GM12878 (cell line): ENCODE measurements at regions not wholly inside any gene's neighbourhood (a gene's known extent, or its start where the extent isn't known, plus 50 kb on each side); places are given as distances from the start of the nearest gene placed in this dataset.

Experiments
- ATAC-seq: fragments of 200-7000 bp; cut with Tn5 transposase; 3 replicates; pipeline ENCODE4 v1.9.1; 2020; ENCODE audit warnings: mild to moderate bottlenecking, moderate library complexity
- BruUV-seq: library from RNA; stranded (reverse); fragments of 400-500 nt; replicated peaks from 2 replicates; lab custom pipeline; 2021; lab: Mats Ljungman, UMichigan
- CTCF ChIA-PET: fragments of 300-600 bp; sonication (Branson Sonifier 250); formaldehyde crosslinking; extraction: SDS; loops from one replicate; lab custom pipeline; 2021; ENCODE audit warnings: inconsistent platforms; lab: Yijun Ruan, JAX
- POLR2A ChIA-PET: fragments of 350-600 bp; formaldehyde crosslinking; extraction: SDS; loops from one replicate; lab custom pipeline; 2021; ENCODE audit warnings: inconsistent platforms; lab: Charles Lee
- RAD21 ChIA-PET: fragments of 300-600 bp; sonication (Branson Sonifier 250); formaldehyde crosslinking; loops from one replicate; lab custom pipeline; 2023; ENCODE audit warnings: antibody characterized with exemption; ENCODE audit not compliant: unreplicated experiment; lab: Charles Lee
- SMC1A ChIA-PET: fragments of 300-600 bp; sonication (Branson Sonifier 250); formaldehyde crosslinking; loops from one replicate; lab custom pipeline; 2023; ENCODE audit not compliant: unreplicated experiment, uncharacterized antibody; lab: Charles Lee
- DNase-seq: peaks from one replicate; pipeline ENCODE4 v3.0.0-alpha.2; 2011; ENCODE audit warnings: low read depth, low spot score
- FAIRE-seq: peaks from 3 replicates; lab custom pipeline; 2011; peaks lifted over from hg19 to GRCh38; lab: Jason Lieb, UNC
- H2AFZ ChIP-seq: 2 replicates; pipeline ENCODE4 v1.6.0; 2011; ENCODE audit warnings: low read depth, low read length, control low read depth; ENCODE audit not compliant: control insufficient read depth
- H3K27ac ChIP-seq: 2 replicates; pipeline ENCODE4 v1.5.1; 2011; ENCODE audit warnings: control low read depth; ENCODE audit not compliant: control insufficient read depth, insufficient read depth
- H3K27me3 ChIP-seq, 2 experiments: replicated peaks in 1 of 2; 2 replicates each; pipeline versions ENCODE4 v1.6.0 to v1.6.1; 2011; ENCODE audit warnings: low read length in 1 of 2; ENCODE audit not compliant: control insufficient read depth in 2 of 2, insufficient read depth in 2 of 2
- H3K36me3 ChIP-seq, 2 experiments: 2 replicates each; pipeline ENCODE4 v1.5.1; 2011; ENCODE audit warnings: low read length in 1 of 2; ENCODE audit not compliant: control insufficient read depth in 2 of 2, insufficient read depth in 2 of 2
- H3K4me1 ChIP-seq: 2 replicates; pipeline ENCODE4 v1.6.1; 2011; ENCODE audit warnings: mild to moderate bottlenecking, low read length, moderate library complexity, mixed read lengths; ENCODE audit not compliant: control insufficient read depth, insufficient read depth
- H3K4me2 ChIP-seq: 2 replicates; pipeline ENCODE4 v1.6.0; 2011; ENCODE audit warnings: control low read depth; ENCODE audit not compliant: control insufficient read depth, insufficient read depth
- H3K4me3 ChIP-seq: fragments of 200-600 bp; sonication (generic); 2 replicates; pipeline ENCODE4 v1.5.1; 2016
- H3K79me2 ChIP-seq: 2 replicates; pipeline ENCODE4 v1.6.0; 2011; ENCODE audit warnings: low read length; ENCODE audit not compliant: control insufficient read depth, insufficient read depth
- H3K9ac ChIP-seq: 2 replicates; pipeline ENCODE4 v1.8.0; 2011; ENCODE audit warnings: low read length, control low read depth, mixed read lengths; ENCODE audit not compliant: control insufficient read depth, insufficient read depth
- H3K9me3 ChIP-seq: replicated peaks from 3 replicates; pipeline ENCODE4 v1.5.1; 2011; ENCODE audit warnings: mild to moderate bottlenecking, low read length; ENCODE audit not compliant: control insufficient read depth, insufficient read depth
- H4K20me1 ChIP-seq: 2 replicates; pipeline ENCODE4 v1.6.0; 2011; ENCODE audit not compliant: control insufficient read depth, insufficient read depth
- ASH2L ChIP-seq: fragments of 300-600, 200-600 bp; sonication (generic); IDR thresholded peaks from 2 replicates; pipeline ENCODE4 v1.6.1; 2017; ENCODE audit warnings: low read depth, mild to moderate bottlenecking, borderline replicate concordance
- CHD1 ChIP-seq: IDR thresholded peaks from 2 replicates; pipeline ENCODE4 v1.6.1; 2012; ENCODE audit warnings: low read depth, low read length, improper control_type of control experiment
- FOXK2 ChIP-seq: fragments of 450-650 bp; IDR thresholded peaks from 2 replicates; pipeline ENCODE4 v1.6.1; 2017; ENCODE audit warnings: mild to moderate bottlenecking, moderate library complexity
- IRF4 ChIP-seq: IDR thresholded peaks from 2 replicates; pipeline ENCODE4 v1.6.1; 2011; ENCODE audit warnings: low read depth, low read length
- JUND ChIP-seq: IDR thresholded peaks from 2 replicates; pipeline ENCODE4 v1.6.1; 2012; ENCODE audit warnings: low read depth, mild to moderate bottlenecking, low read length, improper control_type of control experiment, moderate library complexity
- MYC ChIP-seq: IDR thresholded peaks from 2 replicates; pipeline ENCODE4 v1.6.1; 2011; ENCODE audit warnings: mild to moderate bottlenecking, low read length, moderate library complexity, inconsistent platforms; ENCODE audit not compliant: insufficient read depth, insufficient replicate concordance, insufficient read length, severe bottlenecking
- NR2C1 ChIP-seq: fragments of 450-650 bp; IDR thresholded peaks from 2 replicates; pipeline ENCODE4 v1.6.1; 2017; ENCODE audit warnings: antibody characterized with exemption, mild to moderate bottlenecking, moderate library complexity
- NR2F1 ChIP-seq: fragments of 450-650 bp; conservative IDR thresholded peaks from 2 replicates; pipeline ENCODE4 v1.6.1; 2017; ENCODE audit warnings: mild to moderate bottlenecking
- RAD51 ChIP-seq: fragments of 450-650 bp; IDR thresholded peaks from 2 replicates; pipeline ENCODE4 v1.6.1; 2016; ENCODE audit warnings: moderate library complexity, mild to moderate bottlenecking, inconsistent platforms
- RBBP5 ChIP-seq: fragments of 200-600 bp; sonication (generic); conservative IDR thresholded peaks from 2 replicates; pipeline ENCODE4 v1.6.1; 2016
- RFX5 ChIP-seq: IDR thresholded peaks from 2 replicates; pipeline ENCODE4 v1.6.1; 2011; ENCODE audit warnings: low read depth, low read length, improper control_type of control experiment
- SMAD5 ChIP-seq: IDR thresholded peaks from 2 replicates; pipeline ENCODE4 v1.6.1; 2016; ENCODE audit warnings: antibody characterized with exemption, low read depth
- STAT1 ChIP-seq: fragments of 450-650 bp; conservative IDR thresholded peaks from 2 replicates; pipeline ENCODE4 v1.6.1; 2014; ENCODE audit warnings: antibody characterized with exemption, mild to moderate bottlenecking
- STAT3 ChIP-seq: IDR thresholded peaks from 2 replicates; pipeline ENCODE4 v1.6.1; 2011; ENCODE audit warnings: low read depth, low read length, improper control_type of control experiment
- YY1 ChIP-seq: IDR thresholded peaks from 2 replicates; pipeline ENCODE4 v1.6.1; 2011; ENCODE audit warnings: low read depth, mild to moderate bottlenecking, low read length
- WGBS: methylation state at CpG from one replicate; pipeline ENCODE4 v1.1.6; 2016; ENCODE audit warnings: low lambda C conversion rate; ENCODE audit not compliant: insufficient replicate concordance, insufficient coverage; ENCODE audit errors: missing lambda C conversion rate; 5-methylcytosine and 5-hydroxymethylcytosine counted together
- in situ Hi-C: fragments of 300-500 bp; cut with MboI; formaldehyde crosslinking; loops from 9 replicates; pipeline ENCODE4 v1.14.3; 2018; ENCODE audit warnings: mixed read lengths
- intact Hi-C: fragments of 100-400 bp; cut with micrococcal nuclease; formaldehyde crosslinking; loops from one replicate; pipeline ENCODE4 v1.14.2; 2022; ENCODE audit not compliant: unreplicated experiment

GRCh38 chr20:40738976-40739375, 49.9 kb upstream of the MAFB start:
- DNase-seq (no peak), ATAC-seq (no peak), FAIRE-seq (no peak)
- ChIA-PET RAD21 (interaction anchor here (2.8 kb wide), 1 partner anchor 224 kb away, joined by 19 read pairs; no protein-coding TSS in a partner anchor), SMC1A (interaction anchor here (1.2 to 3.8 kb wide), 2 partner anchors 224 to 227 kb away, joined by 3 to 25 read pairs; no protein-coding TSS in a partner anchor), CTCF (interaction anchor here (1.4 to 3.5 kb wide), 5 partner anchors 11 to 224 kb away, joined by 3 to 53 read pairs (median 8); no protein-coding TSS in a partner anchor), POLR2A (no interaction called here)
- Histone ChIP-seq H3K79me2 (no peaks in the 10 kb centered on the region), H3K36me3 (no peaks in the 10 kb centered on the region), H3K27me3 (peaks cover 3 to 5% of the 10 kb centered on the region in 2 experiments; a peak in 2 of 4 replicates), H2AFZ (no peak overlapping the region), H3K4me1 (no peaks in the 10 kb centered on the region), H3K4me2 (no peak overlapping the region), H4K20me1 (no peaks in the 10 kb centered on the region), H3K4me3 (no peak overlapping the region), H3K9ac (no peak overlapping the region), H3K9me3 (no peaks in the 10 kb centered on the region), H3K27ac (no peak overlapping the region)
- 58% methylated on average over 9 of the region's 9 CpGs for WGBS
- no TSS peak for BruUV-seq
- intact Hi-C loops (no loop called here), in situ Hi-C loops (loop anchor here (25.0 kb wide), 1 partner anchor 348 kb away; no protein-coding TSS in a partner anchor)
- no peak for TF ChIP-seq SMAD5
- no peak for TF ChIP-seq RBBP5
- no peak for TF ChIP-seq STAT3
- no peak for TF ChIP-seq MYC
- TF ChIP-seq STAT1 = no peak
- no peak for TF ChIP-seq RAD51
- no peak for TF ChIP-seq RFX5
- no peak for TF ChIP-seq NR2F1

- Histone ChIP-seq H3K9me3 (no peaks in the 10 kb centered on the region), H3K27me3 (peaks cover 3 to 6% of the 10 kb centered on the region in 2 experiments; a peak in 2 of 4 replicates), H3K9ac (no peak overlapping the region), H3K4me2 (no peak overlapping the region), H3K79me2 (no peaks in the 10 kb centered on the region), H3K4me3 (no peak overlapping the region), H2AFZ (no peak overlapping the region), H4K20me1 (no peaks in the 10 kb centered on the region), H3K4me1 (no peaks in the 10 kb centered on the region), H3K36me3 (no peaks in the 10 kb centered on the region), H3K27ac (no peak overlapping the region)
- DNase-seq (no peak), FAIRE-seq (no peak), ATAC-seq (no peak)
- RAD21 ChIA-PET = interaction anchor here (2.8 kb wide), 1 partner anchor 223 kb away, joined by 19 read pairs; no protein-coding TSS in a partner anchor
- POLR2A ChIA-PET = no interaction called here
- in situ Hi-C loops = loop anchor here (25.0 kb wide), 1 partner anchor 347 kb away; no protein-coding TSS in a partner anchor
- SMC1A ChIA-PET = interaction anchor here (1.0 to 3.8 kb wide), 3 partner anchors 206 to 252 kb away, joined by 3 to 25 read pairs (median 3); no protein-coding TSS in a partner anchor
- CTCF ChIA-PET = interaction anchor here (0.9 to 3.5 kb wide), 9 partner anchors 9 to 223 kb away, joined by 3 to 53 read pairs (median 4); no protein-coding TSS in a partner anchor
- no TSS peak for BruUV-seq
- intact Hi-C loops = no loop called here
- 0% methylated on average over 1 of the region's 1 CpG for WGBS
- no peak for TF ChIP-seq JUND
- TF ChIP-seq STAT1 = no peak
- TF ChIP-seq FOXK2 = no peak
- TF ChIP-seq NR2C1 = no peak
- TF ChIP-seq CHD1 = no peak
- no peak for TF ChIP-seq YY1
- TF ChIP-seq IRF4 = no peak
- no peak for TF ChIP-seq ASH2L
- no peak for TF ChIP-seq RFX5
Observed at GRCh38 chr20:40739841-40740240, 50.8 kb upstream of the MAFB start.
